T-helper 1 cell treated with Interleukin-12 subunit alpha and Interleukin-12 subunit beta and Interleukin-4 antibody, amounts not matched to agents 30 ng/mL and 1 ng/mL, for 36 hours (primary cell): ENCODE measurements at regions not wholly inside any gene's neighbourhood (a gene's known extent, or its start where the extent isn't known, plus 50 kb on each side); places are given as distances from the start of the nearest gene placed in this dataset.
"Not testable (repeated sequence)": the region's sequence is repeated elsewhere in the genome, so short reads cannot be mapped to it uniquely, and the experiment has no call there.

Source experiments
- intact Hi-C: fragments of 100-400 bp; cut with micrococcal nuclease; formaldehyde crosslinking; loops from one replicate; pipeline ENCODE4 v1.15.1; 2024

DNA sequence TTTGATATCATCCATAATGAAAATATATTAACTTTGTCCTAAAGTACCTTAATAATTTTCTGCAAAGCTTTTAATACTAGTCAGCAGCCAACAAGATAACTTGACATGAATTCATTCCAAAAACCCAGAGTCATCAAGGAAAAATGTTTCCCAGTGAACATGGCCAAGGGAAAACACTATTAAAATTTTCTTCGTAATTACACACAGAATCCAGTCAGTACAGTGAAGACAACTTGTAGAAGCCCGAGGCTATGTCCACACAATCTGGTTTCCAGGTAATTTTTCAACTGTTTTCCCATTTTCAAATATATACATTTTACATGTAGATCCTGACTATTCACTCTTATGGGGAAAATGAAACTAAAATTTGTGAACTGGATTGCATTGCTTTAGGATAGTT lies 600.9 kb downstream of the CDH8 start:
- intact Hi-C loops, result no loop called here

DNA sequence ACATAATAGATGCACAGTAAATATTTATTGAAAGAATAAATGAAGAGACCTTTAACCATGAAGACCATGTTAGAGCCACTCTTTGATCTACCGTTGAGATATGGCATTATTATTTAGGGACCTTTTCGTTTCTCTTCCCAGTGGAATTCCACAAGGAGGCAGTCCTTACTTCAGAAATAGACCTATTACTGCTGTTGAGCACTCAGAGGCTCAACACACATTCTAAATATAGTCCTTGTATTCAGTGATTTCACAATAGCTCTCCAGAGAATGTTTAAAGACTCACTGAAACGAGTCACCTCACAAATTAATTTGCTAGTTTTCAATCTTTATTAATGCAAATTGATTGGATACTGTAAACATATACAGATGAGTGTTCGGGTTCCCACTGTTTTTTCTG lies 603.8 kb downstream of the CDH8 start:
- intact Hi-C loops, result no loop called here

- intact Hi-C loops, result no loop called here
Observed at GRCh38 chr16:61421111-61421510, 615.1 kb downstream of the CDH8 start.

- intact Hi-C loops, result no loop called here
Observed at GRCh38 chr16:61419791-61420190, 616.4 kb downstream of the CDH8 start.

- intact Hi-C loops, result not testable (repeated sequence)
Observed at GRCh38 chr16:61418802-61419201, 617.4 kb downstream of the CDH8 start.

- intact Hi-C loops, result no loop called here
Observed at GRCh38 chr16:61415126-61415525, 621.1 kb downstream of the CDH8 start.

DNA sequence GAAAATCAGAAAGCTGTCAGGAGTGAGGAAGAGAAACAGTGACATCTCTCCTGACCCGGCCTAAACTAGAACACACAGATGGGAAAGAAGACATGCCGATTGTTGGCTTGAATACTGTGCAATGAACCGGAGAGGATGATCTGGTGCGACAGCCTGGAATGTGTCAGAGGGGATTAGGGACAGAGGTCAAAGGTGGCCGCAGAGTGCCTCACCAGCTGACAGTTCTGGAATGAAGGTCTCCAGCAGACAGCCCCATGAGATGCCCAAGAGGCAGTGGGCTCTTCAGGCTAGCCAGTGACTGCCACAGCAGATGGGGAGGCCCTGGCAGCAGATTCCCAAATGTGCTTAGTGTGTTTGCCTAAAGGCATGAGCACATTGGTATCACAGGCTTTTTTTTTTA lies 623.2 kb downstream of the CDH8 start:
- intact Hi-C loops, result no loop called here

GRCh38 chr16:61412562-61412961 lies 623.7 kb downstream of the CDH8 start:
- intact Hi-C loops, result no loop called here

GRCh38 chr16:61409604-61410003 lies 626.6 kb downstream of the CDH8 start:
- intact Hi-C loops, result no loop called here

DNA sequence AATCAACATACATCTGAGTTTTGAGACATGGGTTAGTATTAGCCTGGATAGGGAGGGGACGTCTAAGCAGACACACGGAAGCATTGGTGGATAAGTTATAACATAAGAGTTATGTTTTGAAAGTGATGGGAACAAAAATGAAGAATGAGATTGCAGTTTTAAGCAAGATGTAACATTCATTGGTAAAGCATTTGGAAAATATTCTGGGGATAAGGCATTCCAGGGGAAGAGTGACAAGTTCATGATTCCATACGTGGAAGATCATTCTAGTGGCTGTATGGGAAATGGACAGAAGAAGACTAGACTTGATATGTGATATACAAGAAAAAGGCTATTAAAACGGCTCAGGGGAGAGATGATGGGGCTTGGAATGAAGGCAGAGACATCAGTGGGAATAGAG lies 632.9 kb downstream of the CDH8 start:
- intact Hi-C loops, result no loop called here

- intact Hi-C loops, result no loop called here
Observed at GRCh38 chr16:61391896-61392295, 644.3 kb downstream of the CDH8 start.

DNA sequence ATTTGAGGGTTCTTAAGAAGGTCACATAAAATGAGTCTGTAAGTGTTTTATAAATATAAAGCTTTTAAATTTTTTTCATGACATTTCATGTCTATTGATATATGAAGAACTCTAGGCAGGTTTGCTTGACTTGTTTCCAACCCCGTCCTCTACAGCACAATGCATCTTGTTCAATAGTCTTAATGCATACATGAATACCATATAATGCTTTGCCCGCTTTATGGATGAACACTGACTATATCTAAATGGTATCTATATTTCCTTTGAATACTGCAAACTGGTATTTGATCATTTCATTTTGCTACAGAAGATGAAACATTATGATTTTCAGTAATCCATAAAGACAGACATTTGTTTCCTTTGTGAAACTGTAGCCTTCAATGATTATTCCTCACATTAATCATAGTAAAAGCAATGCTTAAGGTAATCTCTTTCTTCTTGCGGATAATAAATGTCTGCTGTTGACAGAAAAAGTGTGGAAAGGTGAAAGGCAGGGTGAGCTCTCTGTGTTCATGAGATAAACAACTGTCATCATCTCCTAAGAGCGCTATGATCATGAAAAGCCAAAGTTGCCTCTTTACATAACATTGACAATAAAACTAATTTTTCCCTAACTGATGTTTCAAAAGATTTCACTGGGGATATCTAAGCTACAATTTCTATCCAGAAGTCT lies 645.1 kb downstream of the CDH8 start:
- intact Hi-C loops, result no loop called here

GRCh38 chr16:61385392-61386071 lies 650.7 kb downstream of the CDH8 start:
- intact Hi-C loops, result no loop called here

- intact Hi-C loops, result no loop called here
Observed at GRCh38 chr16:61382435-61382834, 653.8 kb downstream of the CDH8 start.

GRCh38 chr16:61379311-61379710 lies 656.9 kb downstream of the CDH8 start:
- intact Hi-C loops, result no loop called here

GRCh38 chr16:61374071-61374470 lies 662.2 kb downstream of the CDH8 start:
- intact Hi-C loops, result no loop called here

- intact Hi-C loops, result no loop called here
Observed at GRCh38 chr16:61371881-61372280, 664.4 kb downstream of the CDH8 start.

DNA sequence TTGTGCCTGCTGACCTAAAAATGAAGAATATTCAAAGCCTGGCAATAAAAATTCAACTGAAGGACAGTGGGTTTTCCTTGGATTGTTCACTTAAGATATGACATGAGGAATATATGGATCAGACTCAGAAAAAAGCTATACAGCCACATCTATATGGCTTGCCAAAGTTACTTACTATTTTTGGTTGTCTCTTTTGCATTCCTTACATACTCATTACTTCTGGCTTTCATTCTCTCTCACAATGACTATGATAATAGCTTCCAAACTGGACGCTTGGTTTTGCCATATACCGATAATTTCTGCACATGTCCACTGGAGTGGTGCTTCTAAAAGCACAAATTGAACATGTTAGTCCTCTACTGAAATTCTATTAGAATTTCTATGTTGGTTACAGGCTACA lies 664.9 kb downstream of the CDH8 start:
- intact Hi-C loops, result no loop called here

DNA sequence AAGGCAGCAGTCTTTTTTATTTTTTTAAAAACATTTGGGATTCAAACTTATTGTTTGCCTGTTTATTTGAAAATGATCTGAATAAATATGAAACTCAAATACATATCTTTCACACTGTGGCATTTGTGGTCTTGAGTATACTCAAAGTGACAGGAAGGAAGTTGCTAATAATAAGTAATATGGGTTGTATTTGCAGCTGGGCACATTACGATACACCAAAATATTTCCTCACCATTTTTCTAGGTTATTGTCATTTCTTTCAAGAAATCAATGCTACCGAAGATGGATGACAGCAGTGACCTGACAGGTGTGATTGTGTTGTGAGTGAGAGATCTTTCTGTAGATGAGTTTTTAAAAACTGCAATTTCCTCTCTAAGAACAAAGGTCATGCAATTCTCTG lies 665.7 kb downstream of the CDH8 start:
- intact Hi-C loops, result no loop called here

GRCh38 chr16:61366006-61366405 lies 670.2 kb downstream of the CDH8 start:
- intact Hi-C loops, result no loop called here

DNA sequence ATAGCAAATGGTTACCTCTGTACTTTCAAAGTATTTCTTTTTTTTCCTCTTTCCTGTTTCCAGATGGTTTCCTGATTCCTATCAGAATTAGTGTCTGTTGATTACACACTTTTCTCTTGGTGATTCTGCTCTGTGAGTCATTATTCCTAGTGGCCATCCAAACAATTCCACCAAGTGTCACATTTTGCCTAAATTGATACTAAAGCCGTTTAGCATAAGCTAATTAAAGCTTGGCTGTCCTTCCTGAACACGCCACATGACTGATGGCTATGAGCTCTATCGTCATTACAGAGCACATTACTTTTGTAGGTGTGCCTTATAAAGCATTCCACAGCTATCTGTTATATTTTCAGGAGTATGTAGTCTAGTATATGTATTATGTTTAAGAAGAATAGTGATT lies 671.2 kb downstream of the CDH8 start:
- intact Hi-C loops, result no loop called here

DNA sequence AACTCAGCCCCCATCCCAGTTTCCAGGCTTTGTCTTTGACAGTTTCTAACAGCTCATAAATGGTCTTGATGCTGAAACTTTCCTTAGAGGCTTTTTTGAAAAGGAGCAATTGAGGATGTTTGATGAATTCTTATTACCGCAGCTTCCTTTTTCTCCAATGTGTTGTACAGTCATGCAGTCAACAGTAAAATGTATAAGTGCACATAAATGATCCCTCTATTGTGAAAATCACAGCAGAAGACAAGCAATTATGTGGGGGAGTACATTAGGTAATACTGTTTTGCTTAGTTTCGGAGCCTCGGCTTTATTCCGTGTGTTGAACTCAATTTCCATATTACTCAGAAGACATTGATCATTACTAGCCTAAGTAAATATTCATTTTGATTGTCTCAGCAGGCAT lies 673.7 kb downstream of the CDH8 start:
- intact Hi-C loops, result no loop called here

DNA sequence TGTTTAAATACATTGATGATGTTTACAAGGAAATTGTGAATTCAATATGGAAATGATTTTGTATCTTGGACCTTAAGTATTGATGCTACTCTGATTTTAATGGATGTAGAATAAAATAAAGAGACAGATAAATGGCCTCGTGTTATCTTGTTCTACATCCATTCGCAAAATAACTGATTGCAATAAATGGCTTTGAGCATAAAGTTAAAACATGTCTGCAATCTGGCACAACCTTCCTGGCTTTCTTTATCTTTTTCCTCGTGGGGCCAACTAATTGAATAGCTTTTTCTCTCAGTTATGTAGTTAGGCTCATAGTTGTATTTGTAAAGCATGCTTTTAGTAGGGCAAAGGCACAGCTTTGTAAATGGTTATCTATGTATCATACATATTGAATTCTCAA lies 691.4 kb downstream of the CDH8 start:
- intact Hi-C loops, result no loop called here
